HEK293 (cell line): ENCODE measurements at regions not wholly inside any gene's neighbourhood (a gene's known extent, or its start where the extent isn't known, plus 50 kb on each side); places are given as distances from the start of the nearest gene placed in this dataset.

ENCODE experiments used
- CTCF ChIA-PET: fragments of 350-600 bp; formaldehyde crosslinking; extraction: SDS; loops from one replicate; lab custom pipeline; 2021; ENCODE audit warnings: antibody characterized with exemption; lab: Yijun Ruan, JAX
- POLR2A ChIA-PET: fragments of 300-600 bp; formaldehyde crosslinking; extraction: SDS; loops from one replicate; lab custom pipeline; 2020; ENCODE audit warnings: antibody characterized with exemption, inconsistent platforms; lab: Yijun Ruan, JAX
- H3K27ac ChIP-seq: fragments of 200-500 bp; sonication (Bioruptor generic); 2 replicates; pipeline ENCODE4 v1.5.1; 2014; ENCODE audit warnings: low read depth, low read length, control low read depth, inconsistent platforms; ENCODE audit errors: extremely low read depth
- H3K36me3 ChIP-seq, 2 experiments: fragments of 200-500 bp in 1 of 2; sonication (Bioruptor generic) in 1 of 2; 1 replicate in 1 of 2; 2 replicates in 1 of 2; pipeline ENCODE4 v1.5.1; 2014 to 2017; ENCODE audit warnings: inconsistent platforms in 2 of 2, low read length in 2 of 2; ENCODE audit not compliant: control insufficient read depth in 2 of 2, insufficient read depth in 1 of 2
- H3K4me1 ChIP-seq: fragments of 200-500 bp; sonication (Bioruptor generic); 2 replicates; pipeline ENCODE4 v1.5.1; 2014; ENCODE audit warnings: mild to moderate bottlenecking, low read length, inconsistent platforms; ENCODE audit not compliant: control insufficient read depth, insufficient read depth
- H3K4me3 ChIP-seq: 2 replicates; pipeline ENCODE4 v1.5.1; 2011; ENCODE audit warnings: low read depth, mild to moderate bottlenecking, control low read depth, low read length, moderate library complexity
- H3K9me3 ChIP-seq: fragments of 200-500 bp; sonication (Bioruptor generic); 2 replicates; pipeline ENCODE4 v1.5.1; 2014; ENCODE audit warnings: low read depth, low read length, inconsistent platforms; ENCODE audit not compliant: control insufficient read depth, insufficient read depth
- BCL11A ChIP-seq: fragments of 450-650 bp; formaldehyde crosslinking; IDR thresholded peaks from 2 replicates; pipeline ENCODE4 v1.5.1; 2016; ENCODE audit warnings: low read depth, missing biosample characterization, missing genetic modification characterization
- EGR2 ChIP-seq: fragments of 450-650 bp; formaldehyde crosslinking; IDR thresholded peaks from 2 replicates; pipeline ENCODE4 v1.5.1; 2016; ENCODE audit warnings: low read depth, missing biosample characterization, missing genetic modification characterization
- MEIS1 ChIP-seq: sonication (generic); formaldehyde crosslinking; IDR thresholded peaks from 2 replicates; pipeline ENCODE4 v1.8.1; 2022; ENCODE audit warnings: missing genetic modification reagents, mild to moderate bottlenecking, borderline replicate concordance
- SP2 ChIP-seq: fragments of 450-650 bp; formaldehyde crosslinking; IDR thresholded peaks from 2 replicates; pipeline ENCODE4 v1.5.1; 2016; ENCODE audit warnings: missing biosample characterization, missing genetic modification characterization
- ZFHX2 ChIP-seq: fragments of 450-650 bp; formaldehyde crosslinking; conservative IDR thresholded peaks from 2 replicates; pipeline ENCODE4 v1.5.1; 2016; ENCODE audit warnings: missing biosample characterization, missing genetic modification characterization
- ZNF112 ChIP-seq: fragments of 450-650 bp; formaldehyde crosslinking; IDR thresholded peaks from 2 replicates; pipeline ENCODE4 v1.5.0; 2017; ENCODE audit warnings: missing biosample characterization, missing genetic modification characterization
- ZNF16 ChIP-seq: fragments of 450-650 bp; formaldehyde crosslinking; IDR thresholded peaks from 2 replicates; pipeline ENCODE4 v1.5.1; 2016; ENCODE audit warnings: low read depth, missing biosample characterization, missing genetic modification characterization
- ZNF175 ChIP-seq: fragments of 450-650 bp; formaldehyde crosslinking; IDR thresholded peaks from 2 replicates; pipeline ENCODE4 v1.5.1; 2016; ENCODE audit warnings: missing biosample characterization, missing genetic modification characterization
- ZNF292 ChIP-seq: fragments of 450-650 bp; formaldehyde crosslinking; IDR thresholded peaks from 2 replicates; pipeline ENCODE4 v1.5.1; 2016; ENCODE audit warnings: low read depth, missing biosample characterization, missing genetic modification characterization, borderline replicate concordance
- ZNF48 ChIP-seq: fragments of 450-650 bp; formaldehyde crosslinking; IDR thresholded peaks from 2 replicates; pipeline ENCODE4 v1.5.1; 2016; ENCODE audit warnings: missing biosample characterization, missing genetic modification characterization
- ZNF521 ChIP-seq: fragments of 450-650 bp; formaldehyde crosslinking; IDR thresholded peaks from 2 replicates; pipeline ENCODE4 v1.5.1; 2017; ENCODE audit warnings: missing biosample characterization, mild to moderate bottlenecking, missing genetic modification characterization
- ZNF555 ChIP-seq: fragments of 450-650 bp; formaldehyde crosslinking; conservative IDR thresholded peaks from 2 replicates; pipeline ENCODE4 v1.5.1; 2017; ENCODE audit warnings: missing biosample characterization, mild to moderate bottlenecking, missing genetic modification characterization, inconsistent platforms
- ZNF560 ChIP-seq: fragments of 450-650 bp; formaldehyde crosslinking; IDR thresholded peaks from 2 replicates; pipeline ENCODE4 v1.5.1; 2017; ENCODE audit warnings: missing biosample characterization, missing genetic modification characterization, borderline replicate concordance
- ZNF600 ChIP-seq: fragments of 450-650 bp; formaldehyde crosslinking; IDR thresholded peaks from 2 replicates; pipeline ENCODE4 v1.5.1; 2016; ENCODE audit warnings: missing biosample characterization, missing genetic modification characterization
- ZNF660 ChIP-seq: fragments of 450-650 bp; IDR thresholded peaks from 2 replicates; pipeline ENCODE4 v1.5.1; 2018; ENCODE audit warnings: missing biosample characterization, mild to moderate bottlenecking, missing genetic modification characterization
- ZNF747 ChIP-seq: fragments of 450-650 bp; formaldehyde crosslinking; IDR thresholded peaks from 2 replicates; pipeline ENCODE4 v1.5.1; 2016; ENCODE audit warnings: missing biosample characterization, missing genetic modification characterization
- TF ChIP-seq, protein P1 (sequence below): fragments of 450-650 bp; formaldehyde crosslinking; IDR thresholded peaks from 2 replicates; pipeline ENCODE4 v1.5.1; 2016; ENCODE audit warnings: missing biosample characterization, missing genetic modification characterization
- TF ChIP-seq, protein P2 (sequence below): fragments of 450-650 bp; formaldehyde crosslinking; IDR thresholded peaks from 2 replicates; pipeline ENCODE4 v1.5.1; 2016; ENCODE audit warnings: missing biosample characterization, missing genetic modification characterization

GRCh38 chr2:10214179-10214578 is 88.5 kb upstream of the HPCAL1 start:
- Histone ChIP-seq H3K4me1 (no peaks in the 10 kb centered on the region), H3K36me3 (no peaks in the 10 kb centered on the region), H3K4me3 (no peak overlapping the region), H3K9me3 (no peaks in the 10 kb centered on the region), H3K27ac (no peak overlapping the region)
- POLR2A ChIA-PET, result no interaction called here
- TF ChIP-seq EGR2 (tag by site-specific recombination) (peak; percentile 69), ZNF521 (tag by site-specific recombination) (no peak), ZFHX2 (tag by site-specific recombination) (peak; percentile 73), ZNF560 (tag by site-specific recombination) (no peak), ZNF175 (tag by site-specific recombination) (no peak), ZNF660 (no peak)
- TF ChIP-seq, all 188 proteins: peak for 2
- CTCF ChIA-PET, result interaction anchor here (0.7 kb wide), 1 partner anchor 23 kb away, joined by 5 read pairs; no protein-coding TSS in a partner anchor

DNA sequence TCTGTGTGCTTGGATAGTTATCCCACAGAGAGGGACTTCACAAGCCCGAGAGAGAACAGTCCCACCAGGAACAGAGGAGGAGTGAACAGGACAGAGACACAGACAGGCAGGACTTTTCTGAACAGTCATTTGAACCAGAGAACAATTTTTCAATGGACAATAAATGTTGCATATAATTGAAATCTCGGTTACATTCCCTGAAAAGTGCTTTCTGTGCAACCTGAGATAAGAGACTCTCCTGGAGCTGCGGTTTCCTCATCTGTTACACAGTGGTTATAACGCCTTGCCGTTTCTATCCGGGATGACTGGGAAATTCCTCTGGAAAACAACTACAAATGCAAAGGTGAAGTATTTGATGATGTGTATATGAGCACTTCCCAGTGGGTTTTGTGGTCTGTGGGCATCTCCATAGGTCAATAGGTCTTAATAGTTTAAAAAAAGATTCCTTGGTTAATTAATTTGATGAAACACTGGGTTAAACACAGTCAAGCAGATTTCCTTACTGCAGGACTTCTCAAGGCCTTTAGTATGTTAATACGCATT is 87.2 kb upstream of the HPCAL1 start:
- Histone ChIP-seq H3K36me3 (no peaks in the 10 kb centered on the region), H3K4me1 (no peaks in the 10 kb centered on the region), H3K27ac (no peak overlapping the region), H3K4me3 (no peak overlapping the region), H3K9me3 (no peaks in the 10 kb centered on the region)
- ChIA-PET CTCF (interaction anchor here (0.6 to 1.4 kb wide), 2 partner anchors 48 to 194 kb away, joined by 3 to 4 read pairs; no protein-coding TSS in a partner anchor), POLR2A (no interaction called here)
- TF ChIP-seq, protein P1, sequence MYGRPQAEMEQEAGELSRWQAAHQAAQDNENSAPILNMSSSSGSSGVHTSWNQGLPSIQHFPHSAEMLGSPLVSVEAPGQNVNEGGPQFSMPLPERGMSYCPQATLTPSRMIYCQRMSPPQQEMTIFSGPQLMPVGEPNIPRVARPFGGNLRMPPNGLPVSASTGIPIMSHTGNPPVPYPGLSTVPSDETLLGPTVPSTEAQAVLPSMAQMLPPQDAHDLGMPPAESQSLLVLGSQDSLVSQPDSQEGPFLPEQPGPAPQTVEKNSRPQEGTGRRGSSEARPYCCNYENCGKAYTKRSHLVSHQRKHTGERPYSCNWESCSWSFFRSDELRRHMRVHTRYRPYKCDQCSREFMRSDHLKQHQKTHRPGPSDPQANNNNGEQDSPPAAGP (tag by site-specific recombination), result no peak
- TF ChIP-seq MEIS1 (CRISPR knock-in tag) (no peak), SP2 (tag by site-specific recombination) (no peak), BCL11A (no peak), ZNF112 (no peak), ZNF48 (no peak), ZNF600 (tag by site-specific recombination) (no peak), ZNF747 (tag by site-specific recombination) (no peak), ZNF292 (tag by site-specific recombination) (no peak), ZNF16 (tag by site-specific recombination) (no peak)
- TF ChIP-seq, protein P2, sequence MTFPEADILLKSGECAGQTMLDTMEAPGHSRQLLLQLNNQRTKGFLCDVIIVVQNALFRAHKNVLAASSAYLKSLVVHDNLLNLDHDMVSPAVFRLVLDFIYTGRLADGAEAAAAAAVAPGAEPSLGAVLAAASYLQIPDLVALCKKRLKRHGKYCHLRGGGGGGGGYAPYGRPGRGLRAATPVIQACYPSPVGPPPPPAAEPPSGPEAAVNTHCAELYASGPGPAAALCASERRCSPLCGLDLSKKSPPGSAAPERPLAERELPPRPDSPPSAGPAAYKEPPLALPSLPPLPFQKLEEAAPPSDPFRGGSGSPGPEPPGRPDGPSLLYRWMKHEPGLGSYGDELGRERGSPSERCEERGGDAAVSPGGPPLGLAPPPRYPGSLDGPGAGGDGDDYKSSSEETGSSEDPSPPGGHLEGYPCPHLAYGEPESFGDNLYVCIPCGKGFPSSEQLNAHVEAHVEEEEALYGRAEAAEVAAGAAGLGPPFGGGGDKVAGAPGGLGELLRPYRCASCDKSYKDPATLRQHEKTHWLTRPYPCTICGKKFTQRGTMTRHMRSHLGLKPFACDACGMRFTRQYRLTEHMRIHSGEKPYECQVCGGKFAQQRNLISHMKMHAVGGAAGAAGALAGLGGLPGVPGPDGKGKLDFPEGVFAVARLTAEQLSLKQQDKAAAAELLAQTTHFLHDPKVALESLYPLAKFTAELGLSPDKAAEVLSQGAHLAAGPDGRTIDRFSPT (tag by site-specific recombination), result no peak

GRCh38 chr2:10216677-10217488 is 85.8 kb upstream of the HPCAL1 start:
- H3K27ac ChIP-seq, result no peak overlapping the region
- H3K9me3 ChIP-seq, result no peaks in the 10 kb centered on the region
- TF ChIP-seq ZNF555 (tag by site-specific recombination), result no peak
- H3K4me1 ChIP-seq, result no peaks in the 10 kb centered on the region
- ChIA-PET CTCF (interaction anchor here (0.6 kb wide), 1 partner anchor 149 kb away, joined by 3 read pairs; no protein-coding TSS in a partner anchor), POLR2A (no interaction called here)
- no peak overlapping the region for H3K4me3 ChIP-seq
- no peaks in the 10 kb centered on the region for H3K36me3 ChIP-seq
